Type B pancreatic cell (in vitro differentiated cells): ENCODE measurements at regions not wholly inside any gene's neighbourhood (a gene's known extent, or its start where the extent isn't known, plus 50 kb on each side); places are given as distances from the start of the nearest gene placed in this dataset.
"Not testable (repeated sequence)": the region's sequence is repeated elsewhere in the genome, so short reads cannot be mapped to it uniquely, and the experiment has no call there.

Experiments used
- DNase-seq: peaks from one replicate; pipeline ENCODE4 v3.0.0; 2021; ENCODE audit warnings: mixed read lengths; ENCODE audit not compliant: unreplicated experiment; ENCODE audit errors: extremely low spot score
- H3K27ac Mint-ChIP-seq: 2 replicates; pipeline ENCODE4 v1.8.0; 2021; ENCODE audit warnings: mild to moderate bottlenecking, mixed read lengths
- H3K27me3 Mint-ChIP-seq: 2 replicates; pipeline ENCODE4 v1.8.0; 2021; ENCODE audit warnings: mixed read lengths
- H3K36me3 Mint-ChIP-seq: 2 replicates; pipeline ENCODE4 v1.8.0; 2021; ENCODE audit warnings: mixed read lengths
- H3K4me1 Mint-ChIP-seq: one replicate; pipeline ENCODE4 v1.8.0; 2021; ENCODE audit warnings: mixed read lengths; ENCODE audit not compliant: unreplicated experiment
- H3K4me3 Mint-ChIP-seq: 2 replicates; pipeline ENCODE4 v1.8.0; 2021; ENCODE audit warnings: mild to moderate bottlenecking, mixed read lengths
- H3K9me3 Mint-ChIP-seq: 2 replicates; pipeline ENCODE4 v1.8.0; 2021; ENCODE audit warnings: mixed read lengths
- TF ChIP-seq, protein P1 (sequence below): fragments of 200-600 bp; sonication (generic); conservative IDR thresholded peaks from 2 replicates; pipeline ENCODE4 v1.5.0; 2021; ENCODE audit warnings: antibody characterized with exemption, mild to moderate bottlenecking

DNA sequence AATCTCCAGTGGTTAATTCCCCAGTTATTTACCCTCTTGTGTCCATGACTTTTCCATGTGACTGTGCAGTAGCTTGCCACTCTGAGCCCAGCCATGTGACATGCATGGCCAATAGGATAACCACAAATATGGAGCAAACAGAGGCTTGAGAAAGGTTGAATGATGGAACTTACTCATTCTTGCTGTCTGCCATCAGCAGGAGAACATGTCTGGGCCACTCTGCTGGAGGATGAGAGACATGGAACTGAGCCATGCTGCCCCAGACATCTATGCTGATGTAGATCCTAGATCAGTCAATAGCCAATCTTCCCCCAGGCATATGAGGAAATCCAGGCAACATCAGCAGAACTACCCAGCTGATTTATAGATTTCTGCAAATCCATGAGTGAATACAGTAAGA lies 992.3 kb upstream of the FANCL start:
- H3K9me3 Mint-ChIP-seq = no peaks in the 10 kb centered on the region
- no peak overlapping the region for H3K27ac Mint-ChIP-seq
- TF ChIP-seq, protein P1, sequence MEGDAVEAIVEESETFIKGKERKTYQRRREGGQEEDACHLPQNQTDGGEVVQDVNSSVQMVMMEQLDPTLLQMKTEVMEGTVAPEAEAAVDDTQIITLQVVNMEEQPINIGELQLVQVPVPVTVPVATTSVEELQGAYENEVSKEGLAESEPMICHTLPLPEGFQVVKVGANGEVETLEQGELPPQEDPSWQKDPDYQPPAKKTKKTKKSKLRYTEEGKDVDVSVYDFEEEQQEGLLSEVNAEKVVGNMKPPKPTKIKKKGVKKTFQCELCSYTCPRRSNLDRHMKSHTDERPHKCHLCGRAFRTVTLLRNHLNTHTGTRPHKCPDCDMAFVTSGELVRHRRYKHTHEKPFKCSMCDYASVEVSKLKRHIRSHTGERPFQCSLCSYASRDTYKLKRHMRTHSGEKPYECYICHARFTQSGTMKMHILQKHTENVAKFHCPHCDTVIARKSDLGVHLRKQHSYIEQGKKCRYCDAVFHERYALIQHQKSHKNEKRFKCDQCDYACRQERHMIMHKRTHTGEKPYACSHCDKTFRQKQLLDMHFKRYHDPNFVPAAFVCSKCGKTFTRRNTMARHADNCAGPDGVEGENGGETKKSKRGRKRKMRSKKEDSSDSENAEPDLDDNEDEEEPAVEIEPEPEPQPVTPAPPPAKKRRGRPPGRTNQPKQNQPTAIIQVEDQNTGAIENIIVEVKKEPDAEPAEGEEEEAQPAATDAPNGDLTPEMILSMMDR = no peak
- no peaks in the 10 kb centered on the region for H3K4me1 Mint-ChIP-seq
- no peaks in the 10 kb centered on the region for H3K27me3 Mint-ChIP-seq
- no peak overlapping the region for H3K4me3 Mint-ChIP-seq
- H3K36me3 Mint-ChIP-seq = no peaks in the 10 kb centered on the region
- no peak for DNase-seq

DNA sequence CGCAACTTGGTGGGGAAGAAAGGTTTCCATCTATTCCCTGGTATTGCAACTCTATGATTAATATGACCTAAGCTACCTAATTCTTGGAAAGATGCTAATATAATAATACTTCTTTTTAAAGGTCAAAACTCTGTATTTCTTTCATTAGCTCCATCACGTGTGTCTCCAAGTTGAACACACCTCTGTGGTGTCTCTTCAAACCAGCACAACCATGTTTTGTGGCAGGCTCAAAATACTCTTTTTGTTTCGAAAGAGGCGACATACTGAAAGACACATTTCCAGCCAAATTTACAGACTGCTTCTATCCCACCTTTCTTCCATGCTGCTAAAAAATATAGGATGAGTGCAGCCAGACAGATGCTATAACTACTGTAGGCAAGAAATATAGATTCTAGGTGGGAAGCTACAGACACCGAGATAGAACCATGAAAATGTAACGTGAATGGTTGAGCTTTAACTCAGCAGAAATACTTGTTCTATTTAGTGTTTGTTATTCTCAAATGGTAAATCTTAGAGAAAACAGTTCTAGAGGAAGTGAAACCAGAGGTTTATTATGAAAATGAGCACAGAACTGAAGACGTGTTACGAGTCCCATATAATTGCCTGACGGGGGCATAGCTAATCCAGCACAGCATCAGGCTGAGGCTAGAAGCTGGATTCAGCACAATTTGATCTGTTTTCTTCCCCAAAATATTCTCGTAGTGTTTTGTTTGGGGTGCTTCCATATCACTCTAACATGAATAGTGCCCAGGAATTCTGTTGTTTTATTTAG lies 991.5 kb upstream of the FANCL start:
- TF ChIP-seq, protein P1 = no peak
- H3K4me1 Mint-ChIP-seq = no peaks in the 10 kb centered on the region
- no peak overlapping the region for H3K4me3 Mint-ChIP-seq
- H3K9me3 Mint-ChIP-seq = no peaks in the 10 kb centered on the region
- H3K27me3 Mint-ChIP-seq = no peaks in the 10 kb centered on the region
- DNase-seq = no peak
- no peak overlapping the region for H3K27ac Mint-ChIP-seq
- no peaks in the 10 kb centered on the region for H3K36me3 Mint-ChIP-seq

DNA sequence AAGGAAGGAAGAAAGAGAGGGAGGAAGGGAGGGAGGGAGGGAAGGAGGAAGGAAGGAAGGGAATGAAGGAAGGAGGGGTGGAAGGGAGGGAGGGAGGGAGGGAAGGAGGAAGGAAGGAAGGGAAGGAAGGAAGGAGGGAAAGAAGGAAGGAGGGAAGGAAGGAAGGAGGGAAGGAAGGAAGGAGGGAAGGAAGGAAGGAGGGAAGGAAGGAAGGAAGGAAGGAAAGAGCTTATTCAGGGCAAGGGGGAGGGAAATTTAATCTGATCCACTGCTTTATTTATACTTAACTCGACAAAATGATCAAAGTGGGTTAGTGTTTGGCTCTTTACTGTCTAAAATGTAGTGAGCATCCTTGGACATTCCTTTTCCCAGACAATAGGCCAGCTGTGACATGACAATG lies 985.2 kb upstream of the FANCL start:
- not testable (repeated sequence) for H3K27me3 Mint-ChIP-seq

DNA sequence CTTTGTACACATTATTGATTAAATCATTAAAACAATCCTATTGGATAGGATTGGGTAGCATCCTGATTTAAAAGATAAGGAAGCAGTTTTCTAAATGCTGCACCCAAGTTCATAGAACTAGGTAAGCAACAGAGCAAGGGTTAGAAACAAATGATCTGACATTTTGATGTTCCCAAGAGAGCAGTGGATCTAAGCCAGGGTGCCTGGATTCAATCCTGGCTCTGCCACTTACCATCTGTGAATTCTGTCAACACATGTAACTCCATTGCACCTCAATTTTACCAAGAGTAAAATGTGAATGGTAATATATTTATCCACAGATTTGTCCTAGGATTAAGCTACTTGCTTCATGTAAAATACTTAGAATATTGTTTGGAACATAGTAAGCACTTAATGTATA lies 982.6 kb upstream of the FANCL start:
- Mint-ChIP-seq H3K9me3 (peaks cover 6% of the 10 kb centered on the region), H3K36me3 (no peaks in the 10 kb centered on the region), H3K4me3 (no peak overlapping the region), H3K27me3 (no peaks in the 10 kb centered on the region), H3K27ac (no peak overlapping the region), H3K4me1 (no peaks in the 10 kb centered on the region)
- no peak for DNase-seq
- TF ChIP-seq, protein P1 = no peak

More for the DNA sequence above, 985.2 kb upstream of the FANCL start:
- H3K27ac Mint-ChIP-seq, H3K36me3 Mint-ChIP-seq, H3K4me3 Mint-ChIP-seq, H3K9me3 Mint-ChIP-seq, H3K4me1 Mint-ChIP-seq, DNase-seq: not testable (repeated sequence)

DNA sequence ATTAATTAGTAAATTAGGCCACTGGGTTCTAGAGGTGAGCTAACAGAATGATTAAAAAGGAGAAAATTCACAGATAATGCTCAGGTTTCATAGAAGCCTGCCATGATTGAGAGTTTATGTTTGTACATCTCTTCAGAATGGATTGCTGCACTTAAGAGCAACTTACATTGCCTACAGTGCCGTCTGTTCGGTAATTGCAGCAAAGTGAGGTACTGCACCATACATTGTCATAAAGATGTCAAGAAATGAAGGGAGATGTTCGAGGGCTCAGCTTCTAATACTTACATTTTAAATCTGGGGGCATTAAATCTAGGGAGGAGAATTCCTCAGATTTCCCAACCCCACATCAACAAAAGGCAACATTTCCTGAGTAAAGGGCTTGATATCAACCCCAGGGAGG lies 976.2 kb upstream of the FANCL start:
- no peak overlapping the region for H3K27ac Mint-ChIP-seq
- TF ChIP-seq, protein P1 = no peak
- no peak for DNase-seq
- H3K4me1 Mint-ChIP-seq = no peaks in the 10 kb centered on the region
- no peaks in the 10 kb centered on the region for H3K9me3 Mint-ChIP-seq
- H3K4me3 Mint-ChIP-seq = no peak overlapping the region
- no peaks in the 10 kb centered on the region for H3K36me3 Mint-ChIP-seq
- no peaks in the 10 kb centered on the region for H3K27me3 Mint-ChIP-seq

DNA sequence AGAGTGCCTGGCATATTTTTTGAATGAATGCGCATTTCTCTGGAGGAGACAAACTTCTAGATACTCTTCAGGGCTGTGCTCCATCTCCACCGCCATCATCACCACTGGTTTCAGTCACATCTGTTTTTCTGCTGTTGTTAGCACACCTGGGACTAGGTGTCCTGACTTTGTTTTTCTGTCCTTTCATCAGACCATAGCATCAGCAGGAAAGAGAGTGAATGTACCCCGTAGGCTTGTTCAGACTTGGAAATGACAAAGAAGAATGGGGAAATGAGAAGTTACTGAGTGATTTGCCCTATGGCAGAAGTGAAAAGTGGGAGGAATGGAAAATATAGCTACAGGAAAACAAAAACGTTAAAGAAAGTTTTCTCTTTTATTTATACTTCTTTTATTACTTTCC lies 965.2 kb upstream of the FANCL start:
- Mint-ChIP-seq H3K27me3 (no peaks in the 10 kb centered on the region), H3K4me3 (no peak overlapping the region), H3K36me3 (no peaks in the 10 kb centered on the region), H3K9me3 (no peaks in the 10 kb centered on the region), H3K27ac (no peak overlapping the region), H3K4me1 (no peaks in the 10 kb centered on the region)
- DNase-seq = no peak
- TF ChIP-seq, protein P1 = no peak
